Sigmoid colon (tissue), 4 donors: ENCODE measurements at regions not wholly inside any gene's neighbourhood (a gene's known extent, or its start where the extent isn't known, plus 50 kb on each side); places are given as distances from the start of the nearest gene placed in this dataset.

Source experiments
- CTCF ChIP-seq, 4 experiments: fragments of 450-650 bp in 3 of 4; fragments of 200-600 bp in 1 of 4; IDR thresholded peaks; one replicate each; pipeline ENCODE4 v1.5.1; 2016 to 2019; ENCODE audit warnings: antibody characterized with exemption in 4 of 4, mild to moderate bottlenecking in 3 of 4, moderate library complexity in 2 of 4
- EP300 ChIP-seq, 4 donors: sonication (generic); formaldehyde crosslinking; IDR thresholded peaks; one replicate each; pipeline ENCODE4 v1.6.1; 2017; ENCODE audit warnings: antibody characterized with exemption in 4 of 4
- POLR2A ChIP-seq, 2 donors: fragments of 450-650 bp; IDR thresholded peaks; one replicate each; pipeline ENCODE4 v1.6.1; 2016; ENCODE audit warnings: antibody characterized with exemption in 2 of 2, mild to moderate bottlenecking in 2 of 2, moderate library complexity in 2 of 2
- POLR2AphosphoS5 ChIP-seq, 4 donors: sonication (generic); formaldehyde crosslinking; IDR thresholded peaks; one replicate each; pipeline ENCODE4 v1.6.1; 2017; ENCODE audit warnings: antibody characterized with exemption in 4 of 4

- no peak for TF ChIP-seq CTCF (IDR thresholded peaks at IDR 0.05)
- no peak for TF ChIP-seq EP300 (IDR thresholded peaks at IDR 0.05)
- no peak for TF ChIP-seq POLR2A (IDR thresholded peaks at IDR 0.05)
- TF ChIP-seq POLR2AphosphoS5 (IDR thresholded peaks at IDR 0.05): peak in 2 of 4 donors; percentile 15 to 16
Measured at GRCh38 chr10:62560201-62560819, 186.1 kb downstream of the ZNF365 start.
